Hindlimb muscle (tissue), 1 donor: ENCODE measurements at regions not wholly inside any gene's neighbourhood (a gene's known extent, or its start where the extent isn't known, plus 50 kb on each side); places are given as distances from the start of the nearest gene placed in this dataset.

ENCODE experiments used
- DNase-seq: peaks from one replicate; pipeline ENCODE4 v3.0.0-alpha.2; 2013

GRCh38 chr6:156175971-156176421 is 601.2 kb upstream of the ARID1B start:
- DNase-seq = no peak

GRCh38 chr6:156175433-156175832 is 601.7 kb upstream of the ARID1B start:
- no peak for DNase-seq

- no peak for DNase-seq
These were observed 602.9 kb upstream of the ARID1B start for GRCh38 chr6:156174031-156174890.

GRCh38 chr6:156169371-156169770 is 607.8 kb upstream of the ARID1B start:
- DNase-seq = no peak

- DNase-seq = peak; percentile 29
These were observed 609.5 kb upstream of the ARID1B start for GRCh38 chr6:156167625-156168071.

GRCh38 chr6:156167016-156167624 is 610.1 kb upstream of the ARID1B start:
- DNase-seq = no peak

- DNase-seq = no peak
These were observed 611.1 kb upstream of the ARID1B start for GRCh38 chr6:156166093-156166492.

- DNase-seq = no peak
These were observed 612.3 kb upstream of the ARID1B start for GRCh38 chr6:156164701-156165452.

- DNase-seq = no peak
These were observed 613.9 kb upstream of the ARID1B start for GRCh38 chr6:156163311-156163710.

- DNase-seq = no peak
These were observed 615.7 kb upstream of the ARID1B start for GRCh38 chr6:156161471-156161870.

GRCh38 chr6:156160795-156161165 is 616.4 kb upstream of the ARID1B start:
- no peak for DNase-seq

- DNase-seq = no peak
These were observed 617.0 kb upstream of the ARID1B start for GRCh38 chr6:156160007-156160794.

- DNase-seq = no peak
These were observed 622.3 kb upstream of the ARID1B start for GRCh38 chr6:156154896-156155295.

- no peak for DNase-seq
These were observed 626.8 kb upstream of the ARID1B start for GRCh38 chr6:156150391-156150790.

- no peak for DNase-seq
These were observed 630.3 kb upstream of the ARID1B start for GRCh38 chr6:156146891-156147290.

GRCh38 chr6:156131221-156131903 is 645.8 kb upstream of the ARID1B start:
- DNase-seq = no peak

- DNase-seq = no peak
These were observed 650.6 kb upstream of the ARID1B start for GRCh38 chr6:156126535-156126934.

- peak; percentile 14 for DNase-seq
These were observed 651.3 kb upstream of the ARID1B start for GRCh38 chr6:156125844-156126243.

GRCh38 chr6:156123731-156124130 is 653.4 kb upstream of the ARID1B start:
- no peak for DNase-seq

GRCh38 chr6:156121973-156122372 is 655.2 kb upstream of the ARID1B start:
- no peak for DNase-seq

GRCh38 chr6:156114541-156114940 is 658.9 kb upstream of the NOX3 start:
- no peak for DNase-seq

- DNase-seq = no peak
These were observed 658.0 kb upstream of the NOX3 start for GRCh38 chr6:156113631-156114030.
